KMS-11 (cell line): ENCODE measurements at regions not wholly inside any gene's neighbourhood (a gene's known extent, or its start where the extent isn't known, plus 50 kb on each side); places are given as distances from the start of the nearest gene placed in this dataset.
"Not testable (repeated sequence)": the region's sequence is repeated elsewhere in the genome, so short reads cannot be mapped to it uniquely, and the experiment has no call there.

ENCODE experiments used
- H2AFZ ChIP-seq: fragments of 200-600 bp; sonication (generic); 2 replicates; pipeline ENCODE4 v1.6.1; 2016; ENCODE audit warnings: antibody characterized with exemption, mixed run types, low read depth
- H3K27ac ChIP-seq: fragments of 200-600 bp; sonication (generic); 2 replicates; pipeline ENCODE4 v1.6.1; 2016; ENCODE audit warnings: mild to moderate bottlenecking, mixed run types
- H3K27me3 ChIP-seq: fragments of 200-600 bp; sonication (generic); 2 replicates; pipeline ENCODE4 v1.6.1; 2017; ENCODE audit warnings: mild to moderate bottlenecking, low read depth, mixed run types, moderate library complexity; ENCODE audit not compliant: insufficient read depth
- H3K36me3 ChIP-seq: fragments of 200-600 bp; sonication (generic); 2 replicates; pipeline ENCODE4 v1.6.1; 2017; ENCODE audit warnings: mild to moderate bottlenecking, mixed run types; ENCODE audit not compliant: insufficient read depth
- H3K4me1 ChIP-seq: fragments of 200-600 bp; sonication (generic); 2 replicates; pipeline ENCODE4 v1.6.1; 2016; ENCODE audit warnings: mild to moderate bottlenecking, low read depth, mixed run types; ENCODE audit not compliant: poor library complexity, severe bottlenecking
- H3K4me2 ChIP-seq: fragments of 200-600 bp; sonication (generic); 2 replicates; pipeline ENCODE4 v1.7.0; 2016; ENCODE audit warnings: mild to moderate bottlenecking, mixed run types
- H3K4me3 ChIP-seq: fragments of 200-600 bp; sonication (generic); IDR thresholded peaks from 2 replicates; pipeline ENCODE4 v1.6.1; 2017; ENCODE audit warnings: low read depth, low read length, mixed read lengths; ENCODE audit not compliant: insufficient read depth
- H3K79me2 ChIP-seq: fragments of 200-600 bp; sonication (generic); 2 replicates; pipeline ENCODE4 v1.6.1; 2016; ENCODE audit warnings: low read depth, mixed run types; ENCODE audit not compliant: insufficient read depth
- H3K9ac ChIP-seq: fragments of 200-600 bp; sonication (generic); 2 replicates; pipeline ENCODE4 v1.6.1; 2016; ENCODE audit warnings: mild to moderate bottlenecking, mixed run types
- H4K20me1 ChIP-seq: fragments of 200-600 bp; sonication (generic); 2 replicates; pipeline ENCODE4 v1.6.1; 2016; ENCODE audit warnings: mild to moderate bottlenecking, mixed run types; ENCODE audit not compliant: insufficient read depth
- CTCF ChIP-seq: fragments of 200-600 bp; sonication (generic); conservative IDR thresholded peaks from 2 replicates; pipeline ENCODE4 v1.6.1; 2017; ENCODE audit warnings: low read depth, mild to moderate bottlenecking, antibody characterized with exemption, low read length, moderate library complexity, mixed read lengths

- H3K79me2 ChIP-seq: no peaks in the 10 kb centered on the region
- H2AFZ ChIP-seq: no peak overlapping the region
- no peaks in the 10 kb centered on the region for H3K27me3 ChIP-seq
- no peak for TF ChIP-seq CTCF
- no peak overlapping the region for H3K9ac ChIP-seq
- no peaks in the 10 kb centered on the region for H3K4me1 ChIP-seq
- no peak overlapping the region for H3K4me3 ChIP-seq
- H3K36me3 ChIP-seq: no peaks in the 10 kb centered on the region
- no peak overlapping the region for H3K27ac ChIP-seq
- no peaks in the 10 kb centered on the region for H4K20me1 ChIP-seq
- no peak overlapping the region for H3K4me2 ChIP-seq
Observed at GRCh38 chr7:80026766-80027165, 107.9 kb upstream of the GNAI1 start.

- not testable (repeated sequence) for H3K9ac ChIP-seq, H3K4me3 ChIP-seq, H4K20me1 ChIP-seq, H3K4me1 ChIP-seq, H3K79me2 ChIP-seq, H3K27ac ChIP-seq, H3K4me2 ChIP-seq, H3K36me3 ChIP-seq, H2AFZ ChIP-seq, H3K27me3 ChIP-seq
Observed at GRCh38 chr7:80020277-80020676, 114.4 kb upstream of the GNAI1 start.

GRCh38 chr7:80019809-80020207, 114.8 kb upstream of the GNAI1 start:
- not testable (repeated sequence) for H3K4me3 ChIP-seq, H2AFZ ChIP-seq, H3K4me2 ChIP-seq, H3K79me2 ChIP-seq, H3K27me3 ChIP-seq, H3K27ac ChIP-seq, H3K36me3 ChIP-seq, H3K9ac ChIP-seq, H4K20me1 ChIP-seq
- H3K4me1 ChIP-seq: peaks cover 12% of the 10 kb centered on the region

- Histone ChIP-seq H3K27me3 (no peaks in the 10 kb centered on the region), H3K27ac (no peak overlapping the region), H3K36me3 (no peaks in the 10 kb centered on the region), H4K20me1 (no peaks in the 10 kb centered on the region), H3K79me2 (no peaks in the 10 kb centered on the region), H3K9ac (no peak overlapping the region), H3K4me1 (peaks cover 18% of the 10 kb centered on the region), H3K4me2 (no peak overlapping the region), H3K4me3 (no peak overlapping the region), H2AFZ (no peak overlapping the region)
- peak; percentile 99 for TF ChIP-seq CTCF
Observed at GRCh38 chr7:80018941-80019808, 115.5 kb upstream of the GNAI1 start.

GRCh38 chr7:80017101-80017698, 117.4 kb upstream of the GNAI1 start:
- Histone ChIP-seq H3K27me3 (no peaks in the 10 kb centered on the region), H3K9ac (no peak overlapping the region), H3K36me3 (no peaks in the 10 kb centered on the region), H3K27ac (no peak overlapping the region), H4K20me1 (no peaks in the 10 kb centered on the region), H2AFZ (no peak overlapping the region), H3K4me3 (no peak overlapping the region), H3K4me2 (no peak overlapping the region), H3K79me2 (no peaks in the 10 kb centered on the region), H3K4me1 (peaks cover 31% of the 10 kb centered on the region)
- TF ChIP-seq CTCF: no peak
